Body of pancreas (tissue), 4 donors: ENCODE measurements at regions not wholly inside any gene's neighbourhood (a gene's known extent, or its start where the extent isn't known, plus 50 kb on each side); places are given as distances from the start of the nearest gene placed in this dataset.

Experiments used
- CTCF ChIP-seq, 7 experiments: fragments of 450-650 bp in 4 of 7; fragments of 200-600 bp in 3 of 7; sonication (generic) in 3 of 7; IDR thresholded peaks; one replicate each; pipeline ENCODE4 v1.5.1; 2016 to 2019; ENCODE audit warnings: antibody characterized with exemption in 7 of 7
- POLR2A ChIP-seq, 3 donors: fragments of 450-650 bp; IDR thresholded peaks; one replicate each; pipeline ENCODE4 v1.6.1; 2016; ENCODE audit warnings: antibody characterized with exemption in 3 of 3, mild to moderate bottlenecking in 2 of 3

DNA sequence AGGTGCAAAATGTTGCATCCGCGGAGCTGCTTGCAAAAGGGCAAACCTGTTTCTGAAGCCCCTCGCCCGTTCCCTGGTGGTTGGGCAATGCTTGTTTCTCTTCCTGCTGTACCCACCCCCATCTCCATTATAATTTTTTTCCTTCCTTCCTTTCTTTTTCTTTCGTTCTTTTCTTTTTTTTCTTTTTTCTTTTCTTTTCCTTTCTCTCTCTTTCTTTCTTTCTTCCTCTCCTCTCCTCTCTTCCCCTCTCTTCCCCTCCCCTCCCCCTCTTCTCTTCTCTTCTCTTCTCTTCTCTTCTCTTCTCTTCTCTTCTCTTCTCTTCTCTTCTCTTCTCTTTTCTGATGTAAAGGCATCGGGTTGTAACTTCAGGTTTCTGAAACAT is 278.2 kb downstream of the GATA3 start:
- TF ChIP-seq CTCF (IDR thresholded peaks at IDR 0.05) (no peak), POLR2A (IDR thresholded peaks at IDR 0.05) (no peak)
